ENCODE measurements at regions not wholly inside any gene's neighbourhood (a gene's known extent, or its start where the extent isn't known, plus 50 kb on each side); places are given as distances from the start of the nearest gene placed in this dataset.

GRCh38 chr5:8393240-8393639 lies 524.3 kb downstream of the MTRR start:
- no peak for DNase-seq (ENCODE audit: low spot score)

GRCh38 chr5:8394965-8395364 lies 526.0 kb downstream of the MTRR start:
- DNase-seq (ENCODE audit: low spot score) = no peak

- DNase-seq (ENCODE audit: low spot score) = no peak
Measured at GRCh38 chr5:8396246-8396645, 527.3 kb downstream of the MTRR start.

GRCh38 chr5:8396756-8397155 lies 527.8 kb downstream of the MTRR start:
- no peak for DNase-seq (ENCODE audit: low spot score)

GRCh38 chr5:8399471-8399870 lies 530.5 kb downstream of the MTRR start:
- no peak for DNase-seq (ENCODE audit: low spot score)

GRCh38 chr5:8408258-8408657 lies 539.3 kb downstream of the MTRR start:
- no peak for DNase-seq (ENCODE audit: low spot score)

- no peak for DNase-seq (ENCODE audit: low spot score)
Measured at GRCh38 chr5:8410618-8411017, 541.7 kb downstream of the MTRR start.

GRCh38 chr5:8413975-8414374 lies 545.0 kb downstream of the MTRR start:
- DNase-seq (ENCODE audit: low spot score) = no peak

GRCh38 chr5:8417316-8418048 lies 548.5 kb downstream of the MTRR start:
- no peak for DNase-seq (ENCODE audit: low spot score)

- DNase-seq (ENCODE audit: low spot score) = no peak
Measured at GRCh38 chr5:8418049-8418426, 549.1 kb downstream of the MTRR start.

- no peak for DNase-seq (ENCODE audit: low spot score)
Measured at GRCh38 chr5:8429778-8430758, 561.1 kb downstream of the MTRR start.

GRCh38 chr5:8434501-8434900 lies 565.6 kb downstream of the MTRR start:
- no peak for DNase-seq (ENCODE audit: low spot score)

- DNase-seq (ENCODE audit: low spot score) = no peak
Measured at GRCh38 chr5:8436924-8437323, 568.0 kb downstream of the MTRR start.

- DNase-seq (ENCODE audit: low spot score) = no peak
Measured at GRCh38 chr5:8445139-8445538, 576.2 kb downstream of the MTRR start.

GRCh38 chr5:8446179-8446578 lies 577.2 kb downstream of the MTRR start:
- DNase-seq (ENCODE audit: low spot score) = no peak

GRCh38 chr5:8456846-8457186 lies 587.9 kb downstream of the MTRR start:
- DNase-seq (ENCODE audit: low spot score) = no peak

GRCh38 chr5:8457187-8458037 lies 588.5 kb downstream of the MTRR start:
- DNase-seq (ENCODE audit: low spot score) = peak; percentile 28

- DNase-seq (ENCODE audit: low spot score) = no peak
Measured at GRCh38 chr5:8458038-8458383, 589.1 kb downstream of the MTRR start.

- DNase-seq (ENCODE audit: low spot score) = no peak
Measured at GRCh38 chr5:8461543-8461942, 592.6 kb downstream of the MTRR start.

- DNase-seq (ENCODE audit: low spot score) = no peak
Measured at GRCh38 chr5:8462565-8462964, 593.6 kb downstream of the MTRR start.

- no peak for DNase-seq (ENCODE audit: low spot score)
Measured at GRCh38 chr5:8470489-8470888, 601.5 kb downstream of the MTRR start.

- DNase-seq (ENCODE audit: low spot score) = no peak
Measured at GRCh38 chr5:8471581-8471980, 602.6 kb downstream of the MTRR start.

- DNase-seq (ENCODE audit: low spot score) = no peak
Measured at GRCh38 chr5:8473016-8473415, 604.1 kb downstream of the MTRR start.

Measured in hematopoietic multipotent progenitor cell treated with erythropoietin and hydrocortisone succinate and interleukin-3 and kit ligand, for 17 days (in vitro differentiated cells).